ENCODE measurements at regions not wholly inside any gene's neighbourhood (a gene's known extent, or its start where the extent isn't known, plus 50 kb on each side); places are given as distances from the start of the nearest gene placed in this dataset.

GRCh38 chr2:82342356-82342755 is 2037.8 kb upstream of the LRRTM1 start:
- Mint-ChIP-seq H3K36me3 (no peaks in the 10 kb centered on the region), H3K27ac (no peak overlapping the region), H3K9me3 (peaks cover 6 to 11% of the 10 kb centered on the region in 2 donors), H3K4me3 (no peak overlapping the region), H3K27me3 (ENCODE audit: low read depth in 2 of 2) (no peaks in the 10 kb centered on the region), H3K4me1 (no peaks in the 10 kb centered on the region)
- TF ChIP-seq CTCF (IDR thresholded peaks at IDR 0.05), result no peak
- H3K27ac ChIP-seq (ENCODE audit: low read length), result no peak overlapping the region
- no peaks in the 10 kb centered on the region for H3K27me3 ChIP-seq (ENCODE audit: control insufficient read depth, insufficient read depth, low read length)
- no peaks in the 10 kb centered on the region for H3K36me3 ChIP-seq (ENCODE audit: control insufficient read depth, insufficient read depth, low read length)
- DNase-seq (no peak), ATAC-seq (no peak)
- intact Hi-C loops (cut with micrococcal nuclease), result no loop called here
- H3K4me3 ChIP-seq (ENCODE audit: low read length), result no peak overlapping the region
- no peaks in the 10 kb centered on the region for H3K9me3 ChIP-seq (ENCODE audit: control insufficient read depth, insufficient read depth, low read length)
- no peaks in the 10 kb centered on the region for H3K4me1 ChIP-seq (ENCODE audit: control insufficient read depth, insufficient read depth, low read length)
- WGBS (ENCODE audit: insufficient coverage), result 71% methylated on average over 2 of the region's 3 CpGs

GRCh38 chr2:82340578-82341053 is 2036.1 kb upstream of the LRRTM1 start:
- no peak for TF ChIP-seq CTCF (IDR thresholded peaks at IDR 0.05)
- no peak overlapping the region for H3K27ac Mint-ChIP-seq
- 87% methylated on average over 2 of the region's 2 CpGs for WGBS (ENCODE audit: insufficient coverage)

GRCh38 chr2:82339805-82340204 is 2035.3 kb upstream of the LRRTM1 start:
- Mint-ChIP-seq H3K27ac (no peak overlapping the region), H3K36me3 (no peaks in the 10 kb centered on the region), H3K9me3 (peaks cover 6 to 15% of the 10 kb centered on the region in 2 donors), H3K4me3 (no peak overlapping the region), H3K4me1 (no peaks in the 10 kb centered on the region), H3K27me3 (ENCODE audit: low read depth in 2 of 2) (no peaks in the 10 kb centered on the region)
- H3K27me3 ChIP-seq (ENCODE audit: control insufficient read depth, insufficient read depth, low read length), result no peaks in the 10 kb centered on the region
- no peaks in the 10 kb centered on the region for H3K4me1 ChIP-seq (ENCODE audit: control insufficient read depth, insufficient read depth, low read length)
- WGBS (ENCODE audit: insufficient coverage), result no CpG with 5 or more reads among the region's 2 CpGs
- no peaks in the 10 kb centered on the region for H3K9me3 ChIP-seq (ENCODE audit: control insufficient read depth, insufficient read depth, low read length)
- ATAC-seq, result no peak
- intact Hi-C loops (cut with micrococcal nuclease), result no loop called here
- H3K4me3 ChIP-seq (ENCODE audit: low read length), result no peak overlapping the region
- H3K27ac ChIP-seq (ENCODE audit: low read length), result no peak overlapping the region
- TF ChIP-seq CTCF (IDR thresholded peaks at IDR 0.05), result no peak
- no peak for DNase-seq
- H3K36me3 ChIP-seq (ENCODE audit: control insufficient read depth, insufficient read depth, low read length), result no peaks in the 10 kb centered on the region

More at GRCh38 chr2:82340578-82341053, 2036.1 kb upstream of the LRRTM1 start:
- DNase-seq, result no peak
- no peak for ATAC-seq
- no peaks in the 10 kb centered on the region for H3K27me3 Mint-ChIP-seq (ENCODE audit: low read depth in 2 of 2)
- no peaks in the 10 kb centered on the region for H3K36me3 Mint-ChIP-seq
- no peaks in the 10 kb centered on the region for H3K4me1 ChIP-seq (ENCODE audit: control insufficient read depth, insufficient read depth, low read length)
- H3K4me3 Mint-ChIP-seq, result no peak overlapping the region
- H3K27me3 ChIP-seq (ENCODE audit: control insufficient read depth, insufficient read depth, low read length), result no peaks in the 10 kb centered on the region
- intact Hi-C loops (cut with micrococcal nuclease), result no loop called here
- H3K36me3 ChIP-seq (ENCODE audit: control insufficient read depth, insufficient read depth, low read length), result no peaks in the 10 kb centered on the region
- no peak overlapping the region for H3K27ac ChIP-seq (ENCODE audit: low read length)
- H3K9me3 Mint-ChIP-seq, result peaks cover 8 to 15% of the 10 kb centered on the region in 2 donors
- H3K4me1 Mint-ChIP-seq, result no peaks in the 10 kb centered on the region
- no peak overlapping the region for H3K4me3 ChIP-seq (ENCODE audit: low read length)
- H3K9me3 ChIP-seq (ENCODE audit: control insufficient read depth, insufficient read depth, low read length), result no peaks in the 10 kb centered on the region

GRCh38 chr2:82333697-82334096 is 2029.1 kb upstream of the LRRTM1 start:
- no peak overlapping the region for H3K4me3 Mint-ChIP-seq
- no peaks in the 10 kb centered on the region for H3K27me3 Mint-ChIP-seq (ENCODE audit: low read depth in 2 of 2)
- H3K27ac Mint-ChIP-seq, result no peak overlapping the region

More at GRCh38 chr2:82333697-82334096, 2029.1 kb upstream of the LRRTM1 start:
- H3K27ac ChIP-seq (ENCODE audit: low read length), result no peak overlapping the region
- TF ChIP-seq CTCF (IDR thresholded peaks at IDR 0.05), result no peak
- 81% methylated on average over 9 of the region's 9 CpGs for WGBS (ENCODE audit: insufficient coverage)
- no peak for DNase-seq
- no peaks in the 10 kb centered on the region for H3K36me3 Mint-ChIP-seq
- H3K4me1 ChIP-seq (ENCODE audit: control insufficient read depth, insufficient read depth, low read length), result no peaks in the 10 kb centered on the region
- no peaks in the 10 kb centered on the region for H3K4me1 Mint-ChIP-seq
- ATAC-seq, result no peak
- no peaks in the 10 kb centered on the region for H3K36me3 ChIP-seq (ENCODE audit: control insufficient read depth, insufficient read depth, low read length)
- peaks cover 4% of the 10 kb centered on the region for H3K9me3 ChIP-seq (ENCODE audit: control insufficient read depth, insufficient read depth, low read length)
- H3K27me3 ChIP-seq (ENCODE audit: control insufficient read depth, insufficient read depth, low read length), result no peaks in the 10 kb centered on the region
- H3K9me3 Mint-ChIP-seq, result peaks cover 9 to 12% of the 10 kb centered on the region in 2 donors
- H3K4me3 ChIP-seq (ENCODE audit: low read length), result no peak overlapping the region
- intact Hi-C loops (cut with micrococcal nuclease), result no loop called here

Measured in natural killer cell (primary cell).